HG03442 (cell line): ENCODE measurements at regions not wholly inside any gene's neighbourhood (a gene's known extent, or its start where the extent isn't known, plus 50 kb on each side); places are given as distances from the start of the nearest gene placed in this dataset.

Source experiments
- ATAC-seq: cut with Tn5 transposase; IDR thresholded peaks from one replicate; pipeline ENCODE4 v1.9.1; 2021; ENCODE audit warnings: mild to moderate bottlenecking, moderate library complexity; ENCODE audit not compliant: unreplicated experiment

DNA sequence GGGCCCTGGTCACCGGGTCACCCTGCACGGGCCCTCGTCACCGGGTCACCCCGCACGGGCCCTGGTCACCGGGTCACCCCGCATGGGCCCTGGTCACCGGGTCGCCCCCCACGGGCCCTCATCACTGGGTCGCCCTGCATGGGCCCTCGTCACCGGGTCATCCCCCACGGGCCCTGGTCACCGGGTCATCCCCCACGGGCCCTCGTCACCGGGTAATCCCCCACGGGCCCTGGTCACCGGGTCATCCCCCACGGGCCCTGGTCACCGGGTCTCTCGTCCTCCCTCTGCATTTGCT lies 77.6 kb downstream of the RIPK4 start:
- no peak for ATAC-seq

DNA sequence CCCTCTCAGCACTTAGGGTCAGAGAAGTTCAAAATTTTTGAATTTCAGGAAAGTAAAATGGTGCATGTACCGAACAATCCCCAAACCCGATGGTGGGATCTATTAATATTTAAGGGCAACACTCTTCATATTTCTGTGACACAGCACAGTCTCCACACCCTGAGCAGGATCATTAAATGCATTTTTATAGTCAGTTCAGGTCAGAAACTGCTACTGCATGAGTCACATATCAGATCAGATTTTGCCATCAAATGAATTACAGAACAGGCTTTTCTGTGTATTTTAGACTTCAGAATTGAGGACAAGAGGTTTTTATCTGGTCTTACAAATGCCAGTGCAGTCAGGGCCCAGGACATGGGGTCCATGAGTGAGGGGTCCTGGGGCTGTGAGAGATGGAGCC lies 79.2 kb downstream of the RIPK4 start:
- no peak for ATAC-seq

DNA sequence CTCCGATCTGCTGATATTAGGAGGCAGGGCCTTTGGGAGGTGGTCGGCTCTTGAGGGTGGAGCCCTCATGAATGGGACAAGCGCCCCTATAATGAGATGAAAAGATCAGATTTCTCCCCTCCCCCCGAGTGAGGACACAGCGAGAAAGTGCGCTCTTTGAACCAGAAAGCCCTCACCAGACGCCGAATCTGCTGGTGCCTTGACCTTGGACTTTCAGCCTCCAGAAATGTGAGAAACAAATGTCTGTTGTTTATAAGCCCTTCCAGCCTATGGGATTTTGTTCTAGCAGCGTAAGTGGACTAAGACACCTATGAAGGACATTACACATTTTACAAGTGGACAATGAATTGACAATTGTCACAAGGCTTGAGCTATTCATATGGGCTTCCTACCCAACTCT lies 80.2 kb downstream of the RIPK4 start:
- no peak for ATAC-seq

DNA sequence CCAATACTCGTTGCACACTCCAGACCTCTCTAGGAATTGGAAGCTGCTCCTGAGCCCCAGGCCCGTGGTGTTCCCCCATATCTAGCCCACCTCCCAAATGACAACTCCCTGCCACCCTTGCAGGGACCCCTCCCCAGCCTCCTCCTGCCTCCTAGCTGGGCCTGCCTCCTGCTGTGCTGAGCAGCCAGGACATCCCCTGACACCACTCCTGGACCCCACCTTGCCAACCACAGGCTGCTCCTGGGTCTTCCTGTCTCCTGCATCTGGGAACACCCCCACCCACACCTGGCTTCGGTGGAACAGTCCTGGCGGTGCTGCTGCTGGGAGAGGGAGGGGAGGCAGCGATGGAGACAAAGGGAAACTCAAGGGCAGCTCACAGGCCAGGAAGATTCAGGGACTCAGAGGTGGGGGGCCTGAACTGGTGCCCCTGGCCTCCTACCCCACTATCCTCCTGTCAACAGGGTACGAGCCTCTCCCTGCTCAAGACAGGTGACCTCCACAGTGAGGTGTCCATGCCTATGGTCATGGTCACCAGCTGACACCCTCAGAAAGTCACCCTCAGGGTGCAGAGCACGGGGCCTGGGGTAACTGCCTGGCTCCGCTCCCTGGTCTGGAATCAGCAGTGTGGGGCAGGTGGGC lies 81.2 kb downstream of the RIPK4 start:
- no peak for ATAC-seq

DNA sequence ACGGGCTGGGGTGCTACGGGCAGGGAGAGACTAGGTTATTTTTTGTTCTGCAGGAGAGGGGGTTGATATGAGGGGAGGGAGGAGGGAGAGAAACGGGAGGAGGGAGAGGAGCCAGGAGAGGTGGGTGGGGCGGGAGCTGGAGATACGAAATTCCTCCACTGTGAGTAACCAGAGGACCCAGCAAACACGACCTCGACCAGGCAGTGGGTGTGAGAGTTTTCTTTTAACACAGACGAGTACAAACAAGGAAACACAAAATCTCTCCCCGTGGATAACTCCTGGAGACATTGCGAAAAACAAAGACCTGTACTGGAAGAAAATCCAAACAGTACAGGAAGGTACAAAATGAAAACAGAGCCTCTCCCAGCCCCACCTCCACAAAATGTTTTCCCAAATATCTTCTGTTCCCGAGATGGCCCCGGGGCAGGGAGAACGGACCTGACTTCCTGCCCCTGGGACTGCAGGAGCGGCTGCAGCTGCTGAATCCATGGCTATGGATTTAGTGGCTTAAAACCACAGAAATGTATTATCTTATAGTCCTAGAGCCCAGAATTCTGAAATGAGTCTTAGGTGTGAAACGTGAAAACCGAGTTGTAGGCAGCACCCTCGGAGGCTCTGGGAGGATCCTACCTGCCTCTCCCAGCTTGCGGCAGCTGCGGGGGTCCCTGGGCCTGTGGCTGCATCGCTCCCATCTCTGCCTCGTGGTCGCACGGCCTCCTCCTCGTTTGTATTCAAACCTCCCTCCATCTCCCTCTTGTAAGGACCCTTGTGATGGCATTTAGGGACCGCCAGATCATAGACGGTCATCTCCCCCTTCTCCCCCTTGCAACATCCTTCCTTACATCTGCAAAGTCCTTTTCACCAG lies 82.2 kb downstream of the RIPK4 start:
- ATAC-seq, result no peak

DNA sequence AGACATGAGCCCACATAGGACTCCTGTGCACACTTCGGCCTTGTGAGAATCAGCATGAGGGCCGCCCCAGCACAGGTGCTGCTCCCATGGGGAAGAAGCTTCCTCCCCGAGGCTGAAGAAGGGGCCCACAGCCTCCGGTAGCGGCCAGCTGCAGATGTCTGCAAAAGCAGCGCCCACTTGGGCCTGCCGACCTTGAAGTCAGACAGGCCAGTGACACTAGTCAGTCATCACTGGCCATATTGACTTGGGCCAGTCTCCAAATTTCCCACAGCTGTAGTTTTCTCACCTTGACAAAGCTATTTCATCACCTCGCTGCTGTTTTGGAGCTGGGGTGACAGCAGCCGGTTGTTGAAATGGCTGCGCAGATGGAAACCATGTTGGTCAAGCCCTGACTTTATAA lies 83.0 kb downstream of the RIPK4 start:
- no peak for ATAC-seq

DNA sequence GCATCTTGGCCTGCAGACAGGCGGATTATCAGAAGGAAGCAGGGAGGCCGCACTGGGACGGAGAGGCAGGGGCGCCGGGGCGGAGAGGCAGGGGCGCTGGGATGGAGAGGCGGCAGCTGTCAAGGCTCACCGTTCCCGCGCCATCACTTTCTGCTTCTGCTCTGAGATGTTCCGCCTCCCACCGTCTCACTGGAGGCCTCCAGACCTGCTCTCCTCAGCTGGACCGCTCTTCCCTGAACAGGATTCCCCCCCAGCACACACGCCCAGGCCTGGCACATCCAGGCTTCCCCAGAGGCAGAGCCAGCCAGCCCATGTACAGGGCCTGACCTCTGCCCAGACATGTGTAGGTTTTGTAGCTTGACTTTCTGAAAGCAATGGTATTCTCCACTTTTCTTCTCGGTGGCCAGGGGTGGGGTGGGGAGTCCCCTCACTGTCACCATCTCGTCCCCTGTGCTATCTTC lies 84.1 kb downstream of the RIPK4 start:
- ATAC-seq, result no peak

DNA sequence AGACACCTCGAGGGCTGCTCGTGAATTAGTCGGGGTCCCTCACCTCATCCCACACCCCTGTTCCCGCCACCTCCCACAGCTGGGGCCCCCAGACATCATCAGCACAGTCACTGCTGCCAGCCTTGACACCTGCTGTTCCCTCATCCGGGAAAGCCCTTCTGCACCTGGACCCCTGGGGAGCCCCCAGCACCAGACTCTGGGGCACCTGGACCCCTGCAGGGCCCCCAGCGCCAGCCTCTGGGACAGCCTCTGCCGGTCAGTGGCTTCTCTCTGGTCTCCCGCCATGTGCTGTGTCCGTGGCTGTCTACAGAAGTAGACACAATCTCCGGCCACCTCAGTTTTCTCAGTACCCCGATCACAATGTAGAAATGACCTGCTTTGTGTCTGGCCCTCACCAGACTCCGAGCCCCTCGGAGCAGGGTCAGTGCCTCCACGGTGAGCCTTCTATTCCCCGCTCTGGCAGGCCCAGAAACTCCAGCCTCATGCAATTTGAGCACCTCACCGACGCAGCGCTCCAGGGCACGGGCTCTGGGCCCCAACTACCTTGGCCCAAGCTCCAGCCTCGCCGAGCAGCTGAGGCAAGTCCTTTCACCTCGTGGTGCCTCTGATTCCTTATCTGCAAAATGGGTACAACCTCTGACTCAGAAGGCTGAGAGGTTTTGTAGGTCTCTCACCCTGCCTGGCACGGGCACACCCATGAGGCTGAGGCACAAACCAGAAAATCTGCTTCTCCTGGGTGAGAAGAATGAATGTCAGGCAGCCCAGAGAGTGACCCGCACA lies 84.7 kb downstream of the RIPK4 start:
- ATAC-seq, result no peak

DNA sequence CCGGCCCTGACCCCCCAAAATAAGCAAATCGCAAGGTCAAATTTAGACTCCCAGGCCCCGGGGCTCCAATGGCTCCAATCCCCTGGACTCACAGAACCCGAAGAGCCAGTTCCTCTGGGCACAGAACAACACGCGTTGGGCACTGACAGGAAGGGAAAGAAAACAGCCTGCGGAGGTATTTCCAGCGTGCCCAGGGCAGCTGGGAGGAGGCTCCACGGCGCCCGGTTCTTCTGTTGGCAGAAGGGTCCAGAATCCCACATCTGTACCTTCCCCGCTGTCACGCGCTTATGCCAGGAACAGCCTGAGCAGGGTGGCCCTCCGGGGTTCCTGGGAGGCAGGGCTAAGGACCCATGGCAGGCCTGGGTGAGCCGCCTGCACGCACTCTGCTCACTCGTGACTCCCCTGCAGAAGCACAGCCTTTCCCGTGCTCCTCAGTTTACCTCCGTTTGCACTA lies 85.5 kb downstream of the RIPK4 start:
- no peak for ATAC-seq

DNA sequence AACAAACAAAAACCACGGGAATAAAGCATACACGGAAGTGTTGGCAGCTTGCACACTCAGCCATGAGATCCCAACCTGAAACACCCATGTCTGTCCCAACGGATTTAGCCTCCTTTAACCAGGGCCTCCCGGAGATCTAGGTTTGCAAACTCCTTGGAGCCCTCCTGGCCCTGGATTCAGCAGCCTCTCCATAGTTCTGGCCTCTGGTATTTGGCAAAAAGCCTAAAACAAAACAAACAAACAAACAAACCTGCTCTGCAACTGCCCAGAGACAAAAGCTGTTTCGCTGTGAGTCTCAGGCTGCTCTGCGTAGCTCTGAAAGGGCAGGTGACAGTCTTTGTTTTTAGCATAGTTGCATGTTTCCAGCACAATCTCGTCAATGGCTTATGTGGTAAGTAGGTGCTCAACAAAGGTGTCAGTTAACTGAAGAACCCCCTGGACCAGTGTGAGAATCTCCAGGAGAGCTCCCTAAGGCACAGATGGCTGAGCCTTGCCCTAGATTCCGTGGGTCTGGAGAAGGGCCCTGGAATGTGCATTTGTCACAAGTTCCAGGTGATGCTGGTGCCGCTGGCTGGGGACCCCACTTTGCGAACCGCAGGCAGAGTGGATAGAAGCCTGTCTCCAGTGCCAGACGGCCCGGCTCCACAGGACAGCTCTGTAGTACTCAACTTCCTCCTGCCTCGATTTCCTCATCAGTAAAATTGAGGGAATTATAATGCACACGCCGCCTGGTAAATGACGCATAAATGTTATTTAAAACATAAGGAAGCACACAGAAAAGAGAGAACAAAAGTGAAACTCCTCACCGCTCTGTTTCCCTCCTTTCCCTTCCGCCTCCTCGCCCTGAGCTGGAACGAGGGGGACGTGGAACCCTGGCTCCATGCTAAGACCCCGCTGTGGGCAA lies 86.2 kb downstream of the RIPK4 start:
- no peak for ATAC-seq

DNA sequence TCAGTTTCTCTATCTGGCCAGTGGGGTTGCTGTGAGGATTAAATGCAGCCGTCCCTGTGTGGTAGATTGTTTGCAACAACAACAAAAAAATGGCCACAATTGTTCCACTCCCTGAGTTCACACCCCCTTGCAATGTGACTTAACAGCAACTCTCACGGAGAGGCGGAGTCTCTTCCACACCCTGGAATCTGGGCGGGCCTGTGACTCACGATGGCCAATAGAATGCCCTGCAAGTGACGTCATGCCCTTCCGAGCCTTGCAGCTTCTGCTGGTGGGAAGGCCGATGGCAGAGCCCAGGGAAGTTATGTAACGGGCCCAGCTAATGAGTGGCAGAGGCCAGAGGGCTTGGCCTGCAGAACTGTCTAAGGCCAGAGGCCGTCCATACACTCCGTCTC lies 87.9 kb downstream of the RIPK4 start:
- ATAC-seq, result no peak

DNA sequence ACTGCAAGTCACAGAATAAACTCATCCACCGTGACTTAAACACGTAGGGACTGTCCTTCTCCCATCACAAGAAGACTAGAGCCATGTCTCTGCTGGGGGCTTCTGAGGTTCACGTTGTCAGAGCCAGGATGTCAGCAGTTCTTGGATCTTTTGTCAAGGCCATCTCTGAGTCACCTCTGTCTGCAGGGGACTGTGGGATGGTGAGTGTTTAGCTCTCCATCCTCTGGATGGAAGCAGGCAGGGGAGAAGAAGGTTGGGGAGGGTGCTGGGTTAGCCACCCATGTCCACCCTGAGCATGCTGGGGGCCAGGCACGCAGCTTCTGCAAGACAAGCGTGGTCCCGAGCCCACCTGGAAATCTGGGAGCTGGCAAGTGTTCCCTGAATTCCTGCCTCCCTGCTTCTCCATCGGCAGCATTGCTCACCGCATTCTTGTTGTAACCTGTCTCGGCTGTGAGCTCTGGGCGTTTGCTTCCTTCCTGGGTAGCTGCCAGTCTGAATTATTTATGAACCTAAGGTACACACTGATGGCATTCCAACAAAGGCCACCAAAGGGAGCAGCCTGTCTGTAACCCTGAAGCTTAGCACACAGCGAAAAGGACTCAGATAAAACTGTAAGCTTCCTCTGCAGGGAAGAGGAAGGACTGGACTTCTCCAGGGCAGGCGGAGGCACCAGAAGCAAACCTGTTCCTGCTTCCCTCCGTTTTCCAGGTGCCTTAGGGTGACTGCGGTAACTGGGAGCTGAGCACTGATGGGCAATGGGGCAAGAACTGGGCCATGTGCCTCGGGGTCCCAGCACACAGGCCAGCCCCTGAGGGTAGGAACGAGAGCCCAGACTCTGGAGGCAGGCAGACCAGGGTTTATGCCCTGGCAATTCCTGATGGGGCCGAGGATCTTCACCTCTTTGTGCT lies 88.6 kb downstream of the RIPK4 start:
- ATAC-seq, result no peak

DNA sequence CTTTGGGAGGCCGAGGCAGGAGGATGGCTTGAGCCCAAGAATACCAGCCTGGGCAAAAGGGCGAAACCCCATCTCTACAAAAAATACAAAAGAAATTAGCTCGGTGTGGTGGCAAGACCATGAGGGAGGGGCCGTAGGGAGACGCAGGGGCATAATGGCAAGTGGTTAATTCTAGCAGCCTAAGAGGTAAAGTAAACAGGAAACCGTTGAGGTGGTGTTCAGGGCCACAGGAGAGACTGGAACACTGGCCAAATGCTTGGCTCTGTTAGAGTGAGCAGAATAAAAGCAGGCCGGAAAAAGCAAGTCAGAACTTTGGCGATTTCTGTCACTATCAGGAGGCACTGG lies 89.2 kb downstream of the RIPK4 start:
- ATAC-seq, result no peak

DNA sequence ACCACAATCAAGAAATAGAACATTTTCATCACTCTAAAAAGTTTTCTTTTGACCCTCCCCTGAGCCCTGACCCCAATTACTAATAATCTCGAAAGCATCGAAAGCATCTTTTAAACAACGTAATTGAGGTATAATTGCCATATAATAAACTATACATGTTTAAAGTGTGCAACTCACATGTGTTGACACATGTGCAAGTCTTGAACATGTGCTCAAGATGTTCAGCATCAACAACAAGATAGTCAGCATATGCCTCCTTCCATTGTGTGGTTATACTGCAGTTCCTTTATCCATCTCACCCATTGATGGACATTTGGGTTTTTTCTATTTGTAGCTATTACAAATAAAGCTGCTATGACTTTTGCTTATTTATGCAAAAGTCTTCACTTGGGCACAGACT lies 90.7 kb downstream of the RIPK4 start:
- ATAC-seq, result no peak

DNA sequence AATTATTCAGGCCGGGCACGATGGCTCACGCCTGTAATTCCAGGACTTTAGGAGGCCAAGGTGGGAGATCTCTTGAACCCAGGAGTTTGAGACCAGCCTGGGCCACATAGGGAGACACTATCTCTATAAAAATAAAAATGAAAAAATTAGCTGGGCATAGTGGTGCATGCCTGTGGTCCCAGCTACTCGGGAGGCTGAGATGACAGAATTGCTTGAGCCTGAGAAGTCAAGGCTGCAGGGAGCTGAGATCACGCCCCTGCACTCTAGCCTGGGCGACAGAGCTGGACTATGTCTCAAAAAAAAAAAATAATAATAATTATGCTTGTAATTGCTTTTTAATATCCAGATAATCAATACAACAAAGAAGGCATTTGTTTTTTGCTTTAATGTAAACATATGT lies 91.3 kb downstream of the RIPK4 start:
- no peak for ATAC-seq

DNA sequence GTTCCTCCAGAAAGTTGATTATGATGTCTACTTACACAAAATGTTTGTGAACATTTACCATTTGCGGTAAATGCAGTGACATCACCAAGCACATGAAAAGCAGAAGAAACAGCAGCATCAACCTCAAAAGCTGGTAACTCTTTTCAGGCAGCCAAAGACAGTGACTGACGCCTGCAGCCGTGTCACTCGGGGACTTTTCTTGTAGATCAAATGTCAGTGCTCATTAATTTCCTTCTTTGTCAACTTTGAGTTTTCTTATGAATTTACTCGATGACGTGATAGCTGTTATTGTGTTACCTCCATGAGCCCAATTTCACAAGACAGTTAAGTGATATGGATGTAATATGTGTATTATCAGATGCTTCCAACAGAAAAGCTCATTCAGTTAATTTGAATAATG lies 92.5 kb downstream of the RIPK4 start:
- ATAC-seq, result no peak

DNA sequence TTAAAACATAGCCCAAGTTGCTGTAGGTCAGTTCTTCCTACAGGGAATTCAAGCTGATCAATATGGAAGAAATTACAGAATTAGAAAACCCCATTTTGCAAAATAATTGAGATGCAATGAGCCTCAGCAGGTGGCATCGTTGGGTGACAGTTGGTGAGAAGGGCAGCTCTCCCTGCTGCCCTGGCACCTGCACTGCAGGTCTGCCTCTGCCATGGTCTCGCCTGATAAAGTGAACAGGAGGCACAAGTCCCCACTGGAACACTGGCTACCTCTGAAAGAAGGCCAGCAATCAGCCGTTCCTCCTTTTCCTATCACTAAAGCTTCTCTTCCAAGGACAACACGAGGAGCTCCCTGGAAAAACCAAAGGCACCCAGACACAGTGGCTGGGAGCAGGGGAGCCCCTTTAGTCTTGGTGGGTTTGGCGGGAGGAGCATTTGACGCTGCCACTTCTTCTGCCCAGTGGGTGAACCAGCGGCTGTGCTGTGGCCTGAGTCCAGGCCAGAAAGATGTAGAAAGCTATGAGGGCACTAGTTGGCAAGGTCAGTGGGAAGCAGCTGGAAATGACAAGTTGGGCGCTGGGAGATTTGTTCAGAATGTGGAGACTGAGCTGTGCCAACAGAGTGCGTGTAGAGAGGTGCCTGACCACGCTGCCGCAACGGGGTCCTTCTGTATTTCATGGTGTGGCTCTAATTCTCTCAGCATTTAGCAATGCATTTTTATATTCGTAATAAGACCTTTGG lies 93.1 kb downstream of the RIPK4 start:
- ATAC-seq, result no peak

DNA sequence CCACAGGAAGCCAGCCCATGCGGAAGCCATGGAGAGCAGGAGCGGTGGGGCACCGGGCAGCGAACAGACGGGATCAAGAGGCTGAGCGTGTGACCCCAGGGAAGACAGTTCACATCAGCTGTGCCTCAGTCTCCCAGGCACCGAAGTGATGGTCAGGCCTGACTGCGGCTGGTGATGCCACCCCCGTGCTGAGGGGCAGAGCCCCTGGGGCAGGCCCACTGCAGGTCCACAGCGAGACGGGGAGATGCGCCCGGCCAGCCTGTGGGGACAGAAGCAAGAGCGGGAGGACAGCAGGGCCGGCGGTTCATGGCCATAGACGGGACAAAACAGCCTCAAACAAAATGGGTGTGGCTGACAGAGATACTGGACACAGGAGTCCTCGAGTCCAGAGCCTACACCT lies 93.8 kb downstream of the RIPK4 start:
- ATAC-seq, result no peak

DNA sequence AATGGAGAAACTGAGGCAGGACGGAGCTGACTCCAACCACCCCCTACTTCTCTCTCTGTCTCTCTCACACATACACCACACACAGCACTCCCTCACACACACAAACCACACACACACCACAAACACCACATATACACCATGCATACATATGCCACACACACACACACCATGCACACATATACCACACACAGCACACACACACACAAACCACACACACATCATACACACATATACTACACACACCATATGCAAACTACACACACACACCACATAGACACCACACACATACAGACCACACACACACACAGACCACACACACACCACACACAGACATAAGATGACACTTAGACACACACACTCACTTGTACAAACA lies 94.3 kb downstream of the RIPK4 start:
- ATAC-seq, result no peak
